Spleen (tissue), 7 donors: ENCODE measurements at regions not wholly inside any gene's neighbourhood (a gene's known extent, or its start where the extent isn't known, plus 50 kb on each side); places are given as distances from the start of the nearest gene placed in this dataset.

Experiments used
- CTCF ChIP-seq, 11 experiments: fragments of 200-600 bp in 7 of 11; fragments of 450-650 bp in 4 of 11; sonication (generic) in 4 of 11; IDR thresholded peaks in 8 of 11; conservative IDR thresholded peaks in 3 of 11; 1 replicate in 7 of 11; 2 replicates in 4 of 11; pipeline versions ENCODE4 v1.4.0 to v1.8.0; 2016 to 2021; ENCODE audit warnings: antibody characterized with exemption in 11 of 11, inconsistent platforms in 4 of 11, mild to moderate bottlenecking in 1 of 11
- POLR2A ChIP-seq, 3 donors: fragments of 450-650 bp; IDR thresholded peaks; one replicate each; pipeline ENCODE4 v1.5.1; 2017; ENCODE audit warnings: antibody characterized with exemption in 3 of 3, mild to moderate bottlenecking in 1 of 3
- donor health status: DM: no; HTN: no; CAD: no; lungs with moderate emphysema.
- donor health status: DM: no; HTN: no; CAD: no.
- donor health status: DM: no; HTN: no; CAD: no.

GRCh38 chr6:77105091-77105490 lies 358.2 kb downstream of the HTR1B start:
- no peak for TF ChIP-seq POLR2A (IDR thresholded peaks at IDR 0.05)
- no peak for TF ChIP-seq CTCF (IDR thresholded peaks at IDR 0.05 in 8 of 11, conservative IDR thresholded peaks at IDR 0.05 in 3 of 11)
